Stimulated activated CD4-positive, alpha-beta T cell treated with anti-CD3 and anti-CD28 coated beads, Interleukin-12 subunit alpha, Interleukin-12 subunit beta, amount 100 ng/mL, for 4 hours (primary cell): ENCODE measurements at regions not wholly inside any gene's neighbourhood (a gene's known extent, or its start where the extent isn't known, plus 50 kb on each side); places are given as distances from the start of the nearest gene placed in this dataset.
"Not testable (repeated sequence)": the region's sequence is repeated elsewhere in the genome, so short reads cannot be mapped to it uniquely, and the experiment has no call there.

Experiments used
- DNase-seq: peaks from one replicate; pipeline ENCODE4 v3.0.0-alpha.2; 2020

- DNase-seq = not testable (repeated sequence)
These were observed 233.5 kb downstream of the SHCBP1 start for GRCh38 chr16:46387720-46388119.

GRCh38 chr16:46386805-46387620, 234.2 kb downstream of the SHCBP1 start:
- DNase-seq = not testable (repeated sequence)

- not testable (repeated sequence) for DNase-seq
These were observed 234.9 kb downstream of the SHCBP1 start for GRCh38 chr16:46386110-46386771.

GRCh38 chr16:46384285-46385061, 236.7 kb downstream of the SHCBP1 start:
- DNase-seq = not testable (repeated sequence)

- DNase-seq = not testable (repeated sequence)
These were observed 237.6 kb downstream of the SHCBP1 start for GRCh38 chr16:46383581-46383980.

DNA sequence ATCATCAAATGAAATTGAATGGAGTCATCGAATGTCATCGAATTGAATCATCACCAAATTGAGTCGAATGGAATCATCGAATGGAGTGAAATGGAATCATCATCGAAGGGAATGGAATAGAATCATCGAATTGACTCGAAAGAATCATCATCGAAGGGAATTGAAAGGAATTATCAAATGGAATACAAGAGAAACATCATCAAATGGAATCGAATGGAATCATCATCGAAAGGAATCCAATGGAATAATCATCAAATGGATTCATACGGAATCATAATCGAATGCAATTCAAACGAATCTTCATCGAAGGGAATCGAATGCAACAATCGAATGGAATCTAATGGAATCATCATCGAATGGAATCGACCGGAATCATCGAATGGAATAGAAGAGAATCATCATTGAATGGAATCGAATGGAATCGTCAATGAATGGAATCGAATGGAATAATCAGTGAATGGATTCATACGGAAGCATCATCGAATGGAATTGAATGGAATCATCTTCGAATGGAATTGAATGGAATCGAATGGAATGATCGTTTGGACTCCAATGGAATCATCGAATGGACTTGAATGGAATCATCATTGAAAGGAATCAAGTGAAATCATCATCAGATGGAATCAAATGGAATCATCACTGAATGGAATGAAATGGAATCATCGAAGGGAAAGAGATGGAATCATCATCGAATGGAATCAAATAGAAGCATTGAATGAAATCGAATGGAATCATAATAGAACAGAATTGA, 238.2 kb downstream of the SHCBP1 start:
- not testable (repeated sequence) for DNase-seq

DNA sequence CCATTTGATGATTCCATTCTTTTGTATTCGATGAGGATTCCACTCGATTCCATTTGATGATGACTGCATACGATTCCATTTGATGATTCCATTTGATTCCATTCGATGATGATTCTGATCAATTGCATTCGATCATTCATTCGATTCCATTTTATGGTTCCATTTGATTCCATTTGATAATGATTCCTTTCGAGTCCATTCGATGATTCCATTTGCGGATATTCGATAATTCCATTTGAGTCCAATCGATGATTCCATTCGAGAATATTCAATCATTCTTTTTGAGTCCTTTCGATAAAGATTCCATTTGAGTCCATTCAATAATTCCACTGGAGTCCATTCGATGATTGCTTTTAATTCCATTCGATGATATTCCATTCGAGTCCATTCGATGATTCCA, 239.1 kb downstream of the SHCBP1 start:
- DNase-seq = not testable (repeated sequence)

- DNase-seq = not testable (repeated sequence)
These were observed 239.8 kb downstream of the SHCBP1 start for GRCh38 chr16:46381344-46381743.
